SU-DHL-6 (cell line): ENCODE measurements at regions not wholly inside any gene's neighbourhood (a gene's known extent, or its start where the extent isn't known, plus 50 kb on each side); places are given as distances from the start of the nearest gene placed in this dataset.

Experiments
- CTCF ChIP-seq: fragments of 200-600 bp; sonication (generic); IDR thresholded peaks from one replicate; pipeline ENCODE4 v1.5.1; 2017; ENCODE audit warnings: antibody characterized with exemption, mild to moderate bottlenecking, low read length, moderate library complexity; ENCODE audit not compliant: insufficient read depth, poor library complexity, severe bottlenecking
- EZH2phosphoT487 ChIP-seq: fragments of 200-600 bp; sonication (generic), shearing (Covaris generic); conservative IDR thresholded peaks from 2 replicates; pipeline ENCODE4 v1.6.1; 2018; ENCODE audit warnings: mild to moderate bottlenecking, antibody characterized with exemption, low read length, moderate library complexity, mixed read lengths

DNA sequence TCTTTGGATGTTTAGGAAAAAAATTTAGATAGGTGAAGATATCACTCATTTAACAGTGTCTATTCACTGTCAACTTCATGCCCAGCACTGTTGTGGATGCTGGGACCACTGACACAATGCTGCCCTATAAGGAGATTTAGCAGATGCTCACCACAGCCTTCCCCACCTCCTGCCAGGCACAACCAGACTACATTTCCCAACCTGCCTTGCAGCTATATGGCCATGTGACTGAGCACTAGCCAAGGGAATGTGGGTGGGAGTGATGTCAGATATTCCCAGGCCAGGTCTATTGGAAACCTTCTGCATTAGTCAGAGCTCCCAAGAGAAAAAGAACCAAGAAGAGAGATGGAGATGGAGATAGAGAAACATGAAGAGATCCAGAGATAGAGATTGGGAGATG lies 302.6 kb upstream of the TAS2R1 start:
- no peak for TF ChIP-seq EZH2phosphoT487
- TF ChIP-seq CTCF = no peak
